Activated T-helper 17 cell treated with anti-CD3 and anti-CD28 coated beads, Interleukin-2, amount 50 U/mL, for 72 hours (primary cell): ENCODE measurements at regions not wholly inside any gene's neighbourhood (a gene's known extent, or its start where the extent isn't known, plus 50 kb on each side); places are given as distances from the start of the nearest gene placed in this dataset.

Source experiments
- ATAC-seq: fragments of 150-1000 bp; cut with Tn5 transposase; replicated peaks from 2 replicates; pipeline ENCODE4 v1.10.0; 2021; ENCODE audit warnings: mild to moderate bottlenecking, moderate library complexity
- H3K27ac Mint-ChIP-seq: one replicate; pipeline ENCODE4 v1.8.0; 2022; ENCODE audit warnings: mixed read lengths
- H3K27me3 Mint-ChIP-seq: one replicate; pipeline ENCODE4 v1.8.0; 2022; ENCODE audit warnings: mixed read lengths
- H3K36me3 Mint-ChIP-seq: one replicate; pipeline ENCODE4 v1.8.0; 2022; ENCODE audit warnings: low read depth, mild to moderate bottlenecking, mixed read lengths
- H3K4me1 Mint-ChIP-seq: one replicate; pipeline ENCODE4 v1.8.0; 2022; ENCODE audit warnings: mixed read lengths
- H3K4me3 Mint-ChIP-seq: one replicate; pipeline ENCODE4 v1.8.0; 2022; ENCODE audit warnings: mild to moderate bottlenecking, mixed read lengths
- H3K9me3 Mint-ChIP-seq: one replicate; pipeline ENCODE4 v1.8.0; 2022; ENCODE audit warnings: mixed read lengths

GRCh38 chr5:5085381-5085780 lies 54.7 kb upstream of the ADAMTS16 start:
- H3K36me3 Mint-ChIP-seq = no peaks in the 10 kb centered on the region
- H3K4me1 Mint-ChIP-seq = no peaks in the 10 kb centered on the region
- ATAC-seq = no peak
- no peak overlapping the region for H3K4me3 Mint-ChIP-seq
- H3K27ac Mint-ChIP-seq = no peak overlapping the region
- H3K27me3 Mint-ChIP-seq = peaks cover 3% of the 10 kb centered on the region
- H3K9me3 Mint-ChIP-seq = no peaks in the 10 kb centered on the region

- peaks cover 6% of the 10 kb centered on the region for H3K27me3 Mint-ChIP-seq
- no peaks in the 10 kb centered on the region for H3K36me3 Mint-ChIP-seq
- peaks cover 3% of the 10 kb centered on the region for H3K9me3 Mint-ChIP-seq
- no peak overlapping the region for H3K4me3 Mint-ChIP-seq
- no peaks in the 10 kb centered on the region for H3K4me1 Mint-ChIP-seq
- H3K27ac Mint-ChIP-seq = no peak overlapping the region
- ATAC-seq = no peak
Measured at GRCh38 chr5:5089895-5090649, 50.1 kb upstream of the ADAMTS16 start.
